ENCODE measurements at regions not wholly inside any gene's neighbourhood (a gene's known extent, or its start where the extent isn't known, plus 50 kb on each side); places are given as distances from the start of the nearest gene placed in this dataset.

- no peak overlapping the region for H3K4me3 ChIP-seq (ENCODE audit: low read length)
- H4K20me1 ChIP-seq (ENCODE audit: control insufficient read depth, insufficient read depth, low read depth, low read length), result no peaks in the 10 kb centered on the region
- no peaks in the 10 kb centered on the region for H3K4me1 ChIP-seq (ENCODE audit: control insufficient read depth, low read length)
- H3K79me2 ChIP-seq (ENCODE audit: control insufficient read depth, low read length), result no peaks in the 10 kb centered on the region
- no peak overlapping the region for H3K27ac ChIP-seq (ENCODE audit: low read depth, low read length)
- no peak overlapping the region for H3K4me2 ChIP-seq (ENCODE audit: low read length)
- no peaks in the 10 kb centered on the region for H3K36me3 ChIP-seq (ENCODE audit: control insufficient read depth, low read length)
- H3F3A ChIP-seq (ENCODE audit: control insufficient read depth, insufficient read depth), result no peaks in the 10 kb centered on the region
- no peak for TF ChIP-seq EZH2phosphoT487 (IDR thresholded peaks at IDR 0.05; ENCODE audit: borderline replicate concordance, low read length)
- TF ChIP-seq, protein P1, sequence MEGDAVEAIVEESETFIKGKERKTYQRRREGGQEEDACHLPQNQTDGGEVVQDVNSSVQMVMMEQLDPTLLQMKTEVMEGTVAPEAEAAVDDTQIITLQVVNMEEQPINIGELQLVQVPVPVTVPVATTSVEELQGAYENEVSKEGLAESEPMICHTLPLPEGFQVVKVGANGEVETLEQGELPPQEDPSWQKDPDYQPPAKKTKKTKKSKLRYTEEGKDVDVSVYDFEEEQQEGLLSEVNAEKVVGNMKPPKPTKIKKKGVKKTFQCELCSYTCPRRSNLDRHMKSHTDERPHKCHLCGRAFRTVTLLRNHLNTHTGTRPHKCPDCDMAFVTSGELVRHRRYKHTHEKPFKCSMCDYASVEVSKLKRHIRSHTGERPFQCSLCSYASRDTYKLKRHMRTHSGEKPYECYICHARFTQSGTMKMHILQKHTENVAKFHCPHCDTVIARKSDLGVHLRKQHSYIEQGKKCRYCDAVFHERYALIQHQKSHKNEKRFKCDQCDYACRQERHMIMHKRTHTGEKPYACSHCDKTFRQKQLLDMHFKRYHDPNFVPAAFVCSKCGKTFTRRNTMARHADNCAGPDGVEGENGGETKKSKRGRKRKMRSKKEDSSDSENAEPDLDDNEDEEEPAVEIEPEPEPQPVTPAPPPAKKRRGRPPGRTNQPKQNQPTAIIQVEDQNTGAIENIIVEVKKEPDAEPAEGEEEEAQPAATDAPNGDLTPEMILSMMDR (IDR thresholded peaks at IDR 0.05; ENCODE audit: low read depth, low read length, poor library complexity, severe bottlenecking), result no peak
- H3K27me3 ChIP-seq (ENCODE audit: control insufficient read depth, low read length), result no peaks in the 10 kb centered on the region
- H3K9me3 ChIP-seq (ENCODE audit: control insufficient read depth, insufficient read depth, low read length), result no peaks in the 10 kb centered on the region
- no peaks in the 10 kb centered on the region for H3K9me2 ChIP-seq (replicated peaks; ENCODE audit: control insufficient read depth, low read length)
Measured at GRCh38 chr3:144362126-144362525, 390.5 kb downstream of the DIPK2A start.

GRCh38 chr3:144363856-144364255 lies 392.2 kb downstream of the DIPK2A start:
- Histone ChIP-seq H3K4me1 (ENCODE audit: control insufficient read depth, low read length) (no peaks in the 10 kb centered on the region), H3K9me2 (replicated peaks; ENCODE audit: control insufficient read depth, low read length) (no peaks in the 10 kb centered on the region), H3K27me3 (ENCODE audit: control insufficient read depth, low read length) (no peaks in the 10 kb centered on the region), H3K27ac (ENCODE audit: low read depth, low read length) (no peak overlapping the region), H3K79me2 (ENCODE audit: control insufficient read depth, low read length) (no peaks in the 10 kb centered on the region), H3K4me3 (ENCODE audit: low read length) (no peak overlapping the region), H3K36me3 (ENCODE audit: control insufficient read depth, low read length) (no peaks in the 10 kb centered on the region), H4K20me1 (ENCODE audit: control insufficient read depth, insufficient read depth, low read depth, low read length) (no peaks in the 10 kb centered on the region), H3F3A (ENCODE audit: control insufficient read depth, insufficient read depth) (no peaks in the 10 kb centered on the region), H3K9me3 (ENCODE audit: control insufficient read depth, insufficient read depth, low read length) (no peaks in the 10 kb centered on the region; the same call in 1 of the 2 replicates), H3K4me2 (ENCODE audit: low read length) (no peak overlapping the region)
- TF ChIP-seq, protein P1 (IDR thresholded peaks at IDR 0.05; ENCODE audit: low read depth, low read length, poor library complexity, severe bottlenecking), result no peak
- TF ChIP-seq EZH2phosphoT487 (IDR thresholded peaks at IDR 0.05; ENCODE audit: borderline replicate concordance, low read length), result no peak

DNA sequence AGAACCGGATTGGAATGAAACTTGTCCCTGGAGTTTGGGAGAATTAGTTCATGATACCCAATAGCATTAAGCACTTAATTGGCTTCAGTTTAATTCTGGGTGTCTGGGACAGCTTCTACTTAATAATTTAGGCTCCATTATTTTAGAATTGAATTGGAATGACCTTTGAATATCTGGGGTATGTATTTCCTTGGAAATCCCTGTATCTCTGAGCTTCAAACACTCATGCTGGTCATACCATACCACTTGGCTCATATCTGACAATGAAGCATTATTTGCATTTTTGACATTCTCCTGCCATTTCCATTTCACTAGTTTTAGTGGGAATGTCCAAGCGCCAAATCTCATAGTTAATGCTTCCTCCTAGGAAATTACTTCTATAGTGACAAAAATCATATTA lies 393.1 kb downstream of the DIPK2A start:
- Histone ChIP-seq H3K36me3 (ENCODE audit: control insufficient read depth, low read length) (no peaks in the 10 kb centered on the region), H3K9me2 (replicated peaks; ENCODE audit: control insufficient read depth, low read length) (no peaks in the 10 kb centered on the region), H3K4me2 (ENCODE audit: low read length) (no peak overlapping the region), H4K20me1 (ENCODE audit: control insufficient read depth, insufficient read depth, low read depth, low read length) (no peaks in the 10 kb centered on the region), H3K4me3 (ENCODE audit: low read length) (no peak overlapping the region), H3K27ac (ENCODE audit: low read depth, low read length) (no peak overlapping the region), H3K4me1 (ENCODE audit: control insufficient read depth, low read length) (no peaks in the 10 kb centered on the region), H3K79me2 (ENCODE audit: control insufficient read depth, low read length) (no peaks in the 10 kb centered on the region), H3F3A (ENCODE audit: control insufficient read depth, insufficient read depth) (no peaks in the 10 kb centered on the region), H3K9me3 (ENCODE audit: control insufficient read depth, insufficient read depth, low read length) (no peaks in the 10 kb centered on the region; the same call in 1 of the 2 replicates), H3K27me3 (ENCODE audit: control insufficient read depth, low read length) (no peaks in the 10 kb centered on the region)
- TF ChIP-seq, protein P1 (IDR thresholded peaks at IDR 0.05; ENCODE audit: low read depth, low read length, poor library complexity, severe bottlenecking), result no peak
- no peak for TF ChIP-seq EZH2phosphoT487 (IDR thresholded peaks at IDR 0.05; ENCODE audit: borderline replicate concordance, low read length)

All from DOHH2 (cell line).